RKO (cell line): ENCODE measurements at regions not wholly inside any gene's neighbourhood (a gene's known extent, or its start where the extent isn't known, plus 50 kb on each side); places are given as distances from the start of the nearest gene placed in this dataset.
"Not testable (repeated sequence)": the region's sequence is repeated elsewhere in the genome, so short reads cannot be mapped to it uniquely, and the experiment has no call there.

Experiments used
- DNase-seq: peaks from one replicate; pipeline ENCODE4 v3.0.0-alpha.2; 2016; ENCODE audit warnings: low spot score

- no peak for DNase-seq
These were observed 712.0 kb upstream of the AADAT start for GRCh38 chr4:170801771-170802170.

DNA sequence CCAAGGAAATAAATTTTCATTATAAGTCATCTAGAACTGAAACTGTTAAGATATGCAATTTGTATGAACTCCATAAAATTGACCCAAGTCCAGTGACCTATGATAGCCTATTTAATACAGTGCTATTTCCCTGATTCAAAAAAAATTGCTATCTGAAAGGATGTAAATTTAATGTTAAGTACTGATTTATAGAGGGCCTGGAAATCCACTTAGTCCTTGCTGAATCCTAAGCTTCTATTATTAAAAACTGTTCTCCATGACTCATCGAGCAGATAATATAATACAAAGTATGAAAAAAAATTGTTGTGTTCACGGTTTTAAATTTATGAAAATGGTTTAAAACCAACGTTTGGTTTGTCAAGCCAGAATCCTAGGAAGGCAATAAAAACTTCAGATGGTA lies 704.8 kb upstream of the AADAT start:
- no peak for DNase-seq

DNA sequence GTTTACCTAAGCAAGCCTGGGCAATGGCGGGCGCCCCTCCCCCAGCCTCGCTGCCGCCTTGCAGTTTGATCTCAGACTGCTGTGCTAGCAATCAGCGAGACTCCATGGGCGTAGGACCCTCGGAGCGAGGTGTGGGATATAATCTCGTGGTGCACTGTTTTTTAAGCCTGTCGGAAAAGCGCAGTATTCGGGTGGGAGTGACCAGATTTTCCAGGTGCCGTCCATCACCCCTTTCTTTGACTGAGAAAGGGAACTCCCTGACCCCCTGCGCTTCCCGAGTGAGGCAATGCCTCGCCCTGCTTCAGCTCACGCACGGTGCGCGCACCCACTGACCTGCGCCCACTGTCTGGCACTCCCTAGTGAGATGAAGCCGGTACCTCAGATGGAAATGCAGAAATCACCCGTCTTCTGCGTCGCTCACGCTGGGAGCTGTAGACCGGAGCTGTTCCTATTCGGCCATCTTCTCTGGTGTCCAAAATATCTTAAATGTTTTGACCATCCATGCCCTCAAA lies 698.8 kb upstream of the AADAT start:
- DNase-seq, result not testable (repeated sequence)

DNA sequence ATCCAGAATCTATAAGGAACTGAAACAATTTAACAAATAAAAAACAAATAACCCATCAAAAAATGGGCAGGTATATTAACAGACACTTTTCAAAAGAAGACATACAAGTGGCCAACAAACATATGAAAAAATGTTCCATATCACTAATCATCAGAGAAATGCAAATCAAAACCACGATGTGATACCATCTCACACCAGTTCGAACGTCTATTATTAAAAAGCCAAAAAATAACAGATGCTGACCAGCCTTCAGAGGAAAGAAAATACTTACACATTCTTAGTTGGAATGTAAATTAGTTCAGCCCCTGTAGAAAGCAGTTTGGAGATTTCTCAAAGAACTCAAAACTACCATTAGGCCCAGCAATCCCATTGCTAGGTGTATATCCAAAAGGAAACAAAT lies 687.9 kb upstream of the AADAT start:
- DNase-seq, result no peak

GRCh38 chr4:170776983-170777382 lies 687.2 kb upstream of the AADAT start:
- no peak for DNase-seq

DNA sequence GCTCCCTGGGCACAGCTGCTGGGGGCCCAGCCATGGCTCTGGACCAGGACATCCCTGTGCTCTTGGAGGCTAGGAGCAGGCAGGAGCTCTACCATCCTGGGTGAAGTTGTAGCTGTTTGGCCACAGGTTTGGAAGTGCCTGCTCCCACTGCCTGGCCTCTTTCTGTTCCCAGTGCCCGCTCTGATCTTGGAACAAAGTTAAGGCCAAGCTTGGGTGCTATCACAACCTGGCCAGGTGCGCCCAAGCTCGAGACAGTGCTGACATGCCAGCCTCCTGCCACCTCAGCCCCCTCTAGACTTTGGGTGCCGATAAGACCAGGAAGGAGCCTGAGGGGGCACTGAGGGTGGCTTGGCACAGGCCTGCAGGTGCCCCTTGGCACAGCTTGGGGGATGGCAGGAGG lies 686.1 kb upstream of the AADAT start:
- DNase-seq, result no peak

- DNase-seq, result no peak
These were observed 684.0 kb upstream of the AADAT start for GRCh38 chr4:170773709-170774273.

DNA sequence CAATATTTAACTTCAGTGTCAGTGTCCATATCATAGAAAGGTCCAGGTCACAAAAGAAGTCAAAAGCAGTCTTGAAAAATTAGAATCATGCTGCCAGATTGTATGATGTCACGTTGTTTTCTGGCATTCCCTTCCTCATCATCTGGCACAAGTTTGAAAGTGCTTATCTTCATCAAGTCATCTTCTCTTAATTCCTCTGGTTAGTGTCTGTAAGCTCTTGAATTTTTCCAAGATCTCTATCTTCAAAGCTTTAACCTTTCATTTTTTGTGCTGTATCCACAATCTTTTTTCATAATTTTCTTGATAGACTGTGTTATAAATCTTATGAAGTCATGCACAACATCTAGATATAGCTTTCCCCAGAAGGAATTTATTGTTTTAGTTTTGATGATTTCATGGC lies 682.7 kb upstream of the AADAT start:
- no peak for DNase-seq

GRCh38 chr4:170770664-170771063 lies 680.9 kb upstream of the AADAT start:
- DNase-seq, result no peak

- no peak for DNase-seq
These were observed 680.1 kb upstream of the AADAT start for GRCh38 chr4:170769862-170770261.

DNA sequence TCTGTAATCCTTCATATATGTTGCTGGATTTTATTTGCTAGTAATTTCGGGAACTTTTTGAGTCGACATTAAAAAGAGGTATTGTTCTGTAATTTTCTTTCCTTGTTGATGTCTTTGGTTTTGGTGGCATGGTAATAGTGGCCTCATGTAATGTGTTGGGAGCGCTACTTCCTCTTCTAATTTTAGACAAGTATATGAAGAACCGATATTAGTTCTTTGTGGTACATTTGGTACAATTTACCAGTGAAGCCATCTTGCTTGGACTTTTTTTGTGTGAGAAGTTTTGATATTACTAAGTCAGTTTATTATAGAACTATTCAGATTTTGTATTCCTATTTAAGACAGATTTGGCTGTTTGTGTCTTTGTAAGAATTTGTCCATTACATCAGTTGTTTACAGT lies 669.2 kb upstream of the AADAT start:
- DNase-seq, result no peak

DNA sequence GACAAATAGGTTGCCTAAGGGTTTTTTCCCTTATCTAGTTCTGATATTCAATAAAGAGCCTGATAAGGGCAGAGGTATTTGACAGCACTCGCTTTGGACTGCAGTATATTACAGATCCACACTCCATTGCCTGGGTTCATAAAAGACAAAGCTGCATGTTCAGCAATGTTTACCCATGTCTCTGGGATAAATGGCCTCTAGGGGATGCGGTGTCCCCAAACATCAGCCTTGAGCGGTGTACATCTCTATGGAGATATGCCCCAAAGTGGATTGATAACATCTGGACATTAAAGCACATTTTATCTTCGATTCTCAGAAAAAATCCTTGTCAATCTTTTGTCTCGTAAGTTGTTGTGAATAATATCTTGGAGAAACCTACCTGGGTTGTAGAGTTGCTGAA lies 660.8 kb upstream of the AADAT start:
- peak; percentile 1 for DNase-seq

- DNase-seq, result no peak
These were observed 659.2 kb upstream of the AADAT start for GRCh38 chr4:170748975-170749374.

DNA sequence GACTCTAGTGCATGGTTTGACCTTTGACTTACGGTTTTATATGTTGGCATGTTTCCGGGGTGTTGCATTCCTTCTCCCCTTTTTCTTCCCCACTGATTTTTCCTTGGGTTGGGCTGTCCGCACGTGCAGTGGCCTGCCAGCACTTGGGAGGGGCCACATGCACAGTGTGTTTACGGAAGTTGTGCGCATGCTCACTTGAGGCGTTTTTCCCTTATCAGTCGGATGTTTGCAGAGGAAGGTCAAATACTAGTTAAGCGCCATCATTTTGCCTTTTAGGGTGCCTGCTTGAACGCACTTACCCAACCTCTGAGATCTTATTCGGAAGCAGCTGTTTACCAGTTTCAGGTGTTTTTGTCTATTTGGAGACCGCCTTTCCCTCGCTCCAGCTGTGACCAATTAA lies 653.9 kb upstream of the AADAT start:
- no peak for DNase-seq

DNA sequence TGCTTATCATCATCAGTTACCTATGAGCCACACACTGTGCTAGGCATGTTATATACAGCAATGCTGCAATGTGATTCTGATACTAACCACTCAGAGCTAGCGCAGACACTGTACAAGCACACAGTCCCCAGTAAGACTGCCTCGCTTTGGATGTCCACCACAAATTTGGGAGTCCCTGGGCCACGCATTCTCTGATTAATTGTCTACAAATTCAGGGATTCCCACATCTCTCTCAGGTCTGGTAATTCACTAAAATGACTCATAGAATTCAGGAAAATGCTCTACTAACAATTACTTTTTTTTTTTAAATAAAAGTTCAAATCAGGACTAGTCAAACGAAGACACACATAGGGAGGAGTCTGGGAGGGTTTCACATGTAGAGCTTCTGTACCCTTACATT lies 652.1 kb upstream of the AADAT start:
- no peak for DNase-seq

- peak; percentile 9 for DNase-seq
These were observed 647.0 kb upstream of the AADAT start for GRCh38 chr4:170736710-170737109.

GRCh38 chr4:170729897-170730296 lies 640.1 kb upstream of the AADAT start:
- DNase-seq, result no peak

DNA sequence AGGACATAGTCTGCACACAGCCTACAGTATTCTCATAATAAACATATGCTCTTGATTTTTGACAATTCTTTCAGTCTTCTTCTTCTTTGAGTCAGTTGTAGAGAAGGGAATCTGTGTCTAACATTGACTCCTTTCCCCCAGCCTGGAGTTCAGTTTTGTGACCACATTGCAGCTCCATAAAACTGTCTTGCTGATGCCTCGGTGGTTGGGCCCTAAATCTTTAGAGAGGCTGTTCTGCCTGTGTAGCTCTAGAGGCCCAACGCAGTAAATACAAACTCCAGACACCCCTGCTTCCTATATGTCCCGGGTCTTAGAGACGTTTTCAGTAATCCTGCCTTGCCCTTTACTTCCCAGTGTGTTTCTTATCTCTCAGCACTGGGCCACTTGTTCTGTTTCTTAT lies 639.5 kb upstream of the AADAT start:
- DNase-seq, result no peak

DNA sequence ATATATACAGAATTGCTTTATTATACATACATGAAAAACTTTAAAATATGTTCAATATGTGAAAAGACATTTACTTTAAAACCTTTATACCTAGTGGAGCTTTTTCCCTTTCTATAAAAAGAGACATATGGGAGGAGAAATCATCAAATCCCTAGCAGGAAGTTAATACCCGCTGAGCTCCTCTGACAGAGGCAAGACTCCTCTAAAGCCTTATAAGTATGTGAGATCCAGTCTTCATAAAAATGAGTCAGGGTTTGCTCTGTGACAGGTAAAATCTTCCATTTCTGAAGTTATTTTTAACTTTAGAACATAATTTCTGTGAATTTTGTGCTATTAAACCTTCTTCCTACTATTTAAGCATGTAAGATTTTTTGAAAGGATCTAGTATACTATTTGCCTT lies 634.4 kb upstream of the AADAT start:
- no peak for DNase-seq

DNA sequence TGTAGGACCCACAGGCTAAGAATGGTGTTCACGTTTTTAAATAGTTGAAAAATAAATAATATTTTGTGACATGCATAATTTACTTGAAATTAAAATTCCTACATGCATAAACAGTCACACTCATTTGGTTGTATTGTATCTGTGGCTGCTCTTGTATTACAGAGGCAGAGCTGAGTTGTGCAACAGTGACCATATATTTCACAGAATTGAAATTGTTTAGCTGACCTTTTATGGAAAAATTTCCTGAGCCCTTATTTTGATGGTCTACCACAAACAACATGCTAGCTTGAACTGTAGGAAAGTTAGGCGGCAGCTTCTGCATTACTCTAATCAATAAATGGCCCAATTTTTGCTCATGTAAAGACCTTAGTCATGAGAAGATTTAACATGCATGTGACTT lies 633.4 kb upstream of the AADAT start:
- no peak for DNase-seq

DNA sequence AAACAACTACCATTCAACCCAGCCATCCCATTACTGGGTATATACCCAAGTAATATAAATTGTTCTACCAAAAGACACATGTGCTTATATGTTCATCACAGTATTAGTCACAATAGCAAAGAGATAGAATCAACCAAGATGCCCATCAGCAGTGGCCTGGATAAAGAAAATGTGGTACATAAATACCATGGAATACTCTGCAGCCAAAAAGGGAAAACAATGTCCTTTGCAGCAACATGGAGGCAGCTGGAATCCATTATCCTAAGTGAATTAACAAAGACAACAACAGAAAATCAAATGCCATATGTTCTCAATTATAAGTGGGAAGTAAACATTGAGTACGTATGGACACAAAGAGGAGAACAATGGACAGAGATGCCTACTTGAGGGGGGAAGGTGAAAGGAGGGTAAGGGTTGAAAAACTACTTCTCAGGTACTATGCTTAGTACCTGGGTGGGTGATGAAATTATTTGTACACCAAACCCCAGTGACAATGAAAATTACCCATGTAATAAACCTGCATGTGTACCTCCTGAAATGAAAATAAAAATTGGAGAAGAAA lies 632.1 kb upstream of the AADAT start:
- DNase-seq, result no peak

DNA sequence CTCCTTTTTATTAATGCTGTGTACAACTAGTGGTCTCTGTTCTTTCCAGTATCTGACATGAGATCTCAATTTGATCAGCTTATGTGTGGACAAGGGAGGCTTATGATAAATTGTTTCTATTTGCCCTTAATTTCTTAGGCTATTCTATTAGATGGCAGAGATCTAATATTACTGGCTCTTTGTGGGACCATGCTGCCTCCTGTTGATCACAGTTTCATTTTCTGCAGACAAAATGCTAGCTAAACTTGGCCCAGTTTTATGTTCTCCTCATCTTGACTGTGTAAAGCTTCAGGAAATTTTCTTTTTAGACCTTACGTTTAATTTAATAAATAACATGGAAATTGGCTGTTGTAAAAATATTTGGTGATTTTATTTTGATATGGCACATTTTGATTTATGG lies 627.1 kb upstream of the AADAT start:
- DNase-seq, result no peak

DNA sequence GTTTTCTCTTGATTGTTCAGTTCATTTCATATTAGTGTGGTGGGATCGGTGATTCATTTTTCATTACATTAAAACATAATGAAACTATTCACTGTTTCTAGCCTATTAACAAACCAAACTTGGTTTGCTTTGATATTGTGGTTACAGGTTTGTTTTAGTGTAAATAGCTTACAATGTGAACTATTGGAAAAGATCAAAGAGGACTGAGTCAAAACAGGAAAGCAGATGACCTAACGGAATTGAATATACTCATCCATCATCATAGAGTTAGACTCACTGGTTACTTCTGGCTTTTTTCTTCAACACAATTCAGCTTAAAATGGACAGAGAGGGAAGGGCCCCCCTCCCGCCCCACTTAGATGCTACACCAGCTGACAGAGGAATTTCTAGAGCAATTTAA lies 616.2 kb upstream of the AADAT start:
- DNase-seq, result no peak

GRCh38 chr4:170700064-170700463 lies 610.3 kb upstream of the AADAT start:
- DNase-seq, result no peak
